G401 (cell line): ENCODE measurements at regions not wholly inside any gene's neighbourhood (a gene's known extent, or its start where the extent isn't known, plus 50 kb on each side); places are given as distances from the start of the nearest gene placed in this dataset.
"Not testable (repeated sequence)": the region's sequence is repeated elsewhere in the genome, so short reads cannot be mapped to it uniquely, and the experiment has no call there.

Experiments
- DNase-seq: peaks from one replicate; pipeline ENCODE4 v3.0.0-alpha.2; 2015; ENCODE audit warnings: low spot score
- in situ Hi-C: cut with HindIII; loops from 2 replicates; pipeline ENCODE4 v1.10.0; 2016; ENCODE audit warnings: low sequenced_read_pairs, mixed read lengths

GRCh38 chr13:97520061-97520460 is 86.1 kb downstream of the RAP2A start:
- in situ Hi-C loops, result no loop called here

GRCh38 chr13:97520866-97521265 is 86.9 kb downstream of the RAP2A start:
- DNase-seq, result no peak
- in situ Hi-C loops, result no loop called here

More at GRCh38 chr13:97520061-97520460, 86.1 kb downstream of the RAP2A start:
- DNase-seq, result no peak

- DNase-seq, result no peak
- in situ Hi-C loops, result no loop called here
Measured at GRCh38 chr13:97521726-97522125, 87.8 kb downstream of the RAP2A start.

GRCh38 chr13:97522243-97522642 is 88.3 kb downstream of the RAP2A start:
- in situ Hi-C loops, result no loop called here
- DNase-seq, result no peak

GRCh38 chr13:97526556-97526955 is 92.6 kb downstream of the RAP2A start:
- DNase-seq, result no peak
- in situ Hi-C loops, result no loop called here

- DNase-seq, result no peak
- in situ Hi-C loops, result no loop called here
Measured at GRCh38 chr13:97528518-97528917, 94.5 kb downstream of the RAP2A start.

- DNase-seq, result no peak
- in situ Hi-C loops, result no loop called here
Measured at GRCh38 chr13:97534540-97534939, 100.6 kb downstream of the RAP2A start.

- no peak for DNase-seq
- in situ Hi-C loops, result no loop called here
Measured at GRCh38 chr13:97535614-97536013, 101.6 kb downstream of the RAP2A start.

GRCh38 chr13:97537110-97537509 is 103.1 kb downstream of the RAP2A start:
- in situ Hi-C loops, result no loop called here
- no peak for DNase-seq

- DNase-seq, result no peak
- in situ Hi-C loops, result no loop called here
Measured at GRCh38 chr13:97538203-97538602, 104.2 kb downstream of the RAP2A start.

GRCh38 chr13:97539651-97540610 is 106.0 kb downstream of the RAP2A start:
- in situ Hi-C loops, result no loop called here
- DNase-seq, result no peak

- in situ Hi-C loops, result no loop called here
- no peak for DNase-seq
Measured at GRCh38 chr13:97540696-97541095, 106.7 kb downstream of the RAP2A start.

- in situ Hi-C loops, result no loop called here
- no peak for DNase-seq
Measured at GRCh38 chr13:97542102-97542685, 108.2 kb downstream of the RAP2A start.

GRCh38 chr13:97544031-97544765 is 110.2 kb downstream of the RAP2A start:
- DNase-seq, result no peak
- in situ Hi-C loops, result no loop called here

- in situ Hi-C loops, DNase-seq: not testable (repeated sequence)
Measured at GRCh38 chr13:97544971-97545499, 111.1 kb downstream of the RAP2A start.

- DNase-seq, result no peak
- in situ Hi-C loops, result no loop called here
Measured at GRCh38 chr13:97548138-97548537, 114.2 kb downstream of the RAP2A start.

GRCh38 chr13:97548711-97549110 is 114.7 kb downstream of the RAP2A start:
- no peak for DNase-seq
- in situ Hi-C loops, result no loop called here

GRCh38 chr13:97549201-97549600 is 115.2 kb downstream of the RAP2A start:
- in situ Hi-C loops, result no loop called here
- no peak for DNase-seq

GRCh38 chr13:97554496-97554895 is 120.5 kb downstream of the RAP2A start:
- no peak for DNase-seq
- in situ Hi-C loops, result no loop called here

GRCh38 chr13:97555034-97555433 is 121.1 kb downstream of the RAP2A start:
- DNase-seq, result no peak
- in situ Hi-C loops, result no loop called here
